Lower leg skin (tissue), 3 donors: ENCODE measurements at regions not wholly inside any gene's neighbourhood (a gene's known extent, or its start where the extent isn't known, plus 50 kb on each side); places are given as distances from the start of the nearest gene placed in this dataset.
"Not testable (repeated sequence)": the region's sequence is repeated elsewhere in the genome, so short reads cannot be mapped to it uniquely, and the experiment has no call there.

ENCODE experiments used
- POLR2A ChIP-seq, 2 donors: fragments of 450-650 bp; IDR thresholded peaks; one replicate each; pipeline ENCODE4 v1.6.1; 2016 to 2017; ENCODE audit warnings: antibody characterized with exemption in 2 of 2, mild to moderate bottlenecking in 1 of 2, moderate library complexity in 1 of 2
- TF ChIP-seq, protein P1 (sequence below), 3 donors: fragments of 450-650 bp; IDR thresholded peaks; one replicate each; pipeline ENCODE4 v1.5.1; 2016; ENCODE audit warnings: antibody characterized with exemption in 3 of 3, mild to moderate bottlenecking in 3 of 3, moderate library complexity in 2 of 3

DNA sequence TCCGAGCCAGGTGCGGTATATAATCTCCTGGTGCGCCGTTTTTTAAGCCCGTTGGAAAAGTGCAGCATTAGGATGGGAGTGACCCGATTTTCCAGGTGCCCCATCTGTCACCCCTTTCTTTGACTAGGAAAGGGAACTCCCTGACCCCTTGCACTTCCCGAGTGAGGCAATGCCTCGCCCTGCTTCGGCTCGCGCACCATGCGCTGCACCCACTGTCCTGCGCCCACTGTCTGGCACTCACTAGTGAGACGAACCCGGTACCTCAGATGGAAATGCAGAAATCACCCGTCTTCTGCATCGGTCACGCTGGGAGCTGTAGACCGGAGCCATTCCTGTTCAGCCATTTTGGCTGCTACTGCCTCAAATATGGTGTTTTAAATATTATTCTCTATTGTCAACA is 198.0 kb downstream of the MEIS1 start:
- TF ChIP-seq, protein P1, sequence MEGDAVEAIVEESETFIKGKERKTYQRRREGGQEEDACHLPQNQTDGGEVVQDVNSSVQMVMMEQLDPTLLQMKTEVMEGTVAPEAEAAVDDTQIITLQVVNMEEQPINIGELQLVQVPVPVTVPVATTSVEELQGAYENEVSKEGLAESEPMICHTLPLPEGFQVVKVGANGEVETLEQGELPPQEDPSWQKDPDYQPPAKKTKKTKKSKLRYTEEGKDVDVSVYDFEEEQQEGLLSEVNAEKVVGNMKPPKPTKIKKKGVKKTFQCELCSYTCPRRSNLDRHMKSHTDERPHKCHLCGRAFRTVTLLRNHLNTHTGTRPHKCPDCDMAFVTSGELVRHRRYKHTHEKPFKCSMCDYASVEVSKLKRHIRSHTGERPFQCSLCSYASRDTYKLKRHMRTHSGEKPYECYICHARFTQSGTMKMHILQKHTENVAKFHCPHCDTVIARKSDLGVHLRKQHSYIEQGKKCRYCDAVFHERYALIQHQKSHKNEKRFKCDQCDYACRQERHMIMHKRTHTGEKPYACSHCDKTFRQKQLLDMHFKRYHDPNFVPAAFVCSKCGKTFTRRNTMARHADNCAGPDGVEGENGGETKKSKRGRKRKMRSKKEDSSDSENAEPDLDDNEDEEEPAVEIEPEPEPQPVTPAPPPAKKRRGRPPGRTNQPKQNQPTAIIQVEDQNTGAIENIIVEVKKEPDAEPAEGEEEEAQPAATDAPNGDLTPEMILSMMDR (IDR thresholded peaks at IDR 0.05): not testable (repeated sequence)
- TF ChIP-seq POLR2A (IDR thresholded peaks at IDR 0.05): not testable (repeated sequence)
